ENCODE measurements at regions not wholly inside any gene's neighbourhood (a gene's known extent, or its start where the extent isn't known, plus 50 kb on each side); places are given as distances from the start of the nearest gene placed in this dataset.

GRCh38 chr11:32289701-32290100, 145.6 kb downstream of the WT1 start (continued):
- TF ChIP-seq IRF3 (IDR thresholded peaks at IDR 0.05; ENCODE audit: low read depth, low read length) (no peak), TAF1 (IDR thresholded peaks at IDR 0.05; ENCODE audit: borderline replicate concordance, low read depth, low read length) (no peak), REST (IDR thresholded peaks at IDR 0.05; ENCODE audit: low read depth, low read length) (no peak), FOXJ3 (CRISPR knock-in tag; IDR thresholded peaks at IDR 0.05) (no peak)

GRCh38 chr11:32290783-32291182, 144.6 kb downstream of the WT1 start:
- 0% methylated on average over 3 of the region's 3 CpGs for WGBS (ENCODE audit: low lambda C conversion rate)
- POLR2A ChIA-PET, result no interaction called here
- H3K36me3 ChIP-seq (replicated peaks in 1 of 2; ENCODE audit: control insufficient read depth in 1 of 2, insufficient read depth in 2 of 2, low read length in 1 of 2), result no peaks in the 10 kb centered on the region
- peaks cover 5% of the 10 kb centered on the region; the same call in 1 of the 2 replicates for H3K27me3 ChIP-seq (ENCODE audit: insufficient read depth)
- no peaks in the 10 kb centered on the region for H4K20me1 ChIP-seq (ENCODE audit: insufficient read depth)
- no peak overlapping the region for H3K27ac ChIP-seq (ENCODE audit: low read depth in 2 of 2, low read length in 1 of 2)
- no peaks in the 10 kb centered on the region for H3K9me3 ChIP-seq
- H3K4me3 ChIP-seq (ENCODE audit: low read depth in 2 of 2, low read length in 1 of 2), result no peak overlapping the region
- H3K4me2 ChIP-seq, result no peak overlapping the region
- H3K9ac ChIP-seq, result no peak overlapping the region
- DNase-seq, result no peak
- no peaks in the 10 kb centered on the region for H3F3A ChIP-seq (replicated peaks; ENCODE audit: insufficient read depth)
- no peaks in the 10 kb centered on the region for H3K9me2 ChIP-seq
- H3K79me2 ChIP-seq (ENCODE audit: insufficient read depth), result no peaks in the 10 kb centered on the region
- no peaks in the 10 kb centered on the region for H3K4me1 ChIP-seq (ENCODE audit: control insufficient read depth in 1 of 2, insufficient read depth in 2 of 2, low read depth in 1 of 2, low read length in 1 of 2)
- CTCF ChIA-PET, result interaction anchor here (1.2 kb wide), 1 partner anchor 22 kb away, joined by 4 read pairs; no protein-coding TSS in a partner anchor
- no peak overlapping the region for H2AFZ ChIP-seq (ENCODE audit: low read depth)
- TF ChIP-seq MXI1 (IDR thresholded peaks at IDR 0.05; ENCODE audit: low read depth, low read length) (no peak), POLR2AphosphoS5 (IDR thresholded peaks at IDR 0.05; ENCODE audit: low read depth, low read length) (no peak), RCOR1 (IDR thresholded peaks at IDR 0.05; ENCODE audit: low read length) (no peak), REST (IDR thresholded peaks at IDR 0.05; ENCODE audit: low read depth, low read length) (no peak), GABPA (IDR thresholded peaks at IDR 0.05; ENCODE audit: low read depth) (no peak), RFX5 (IDR thresholded peaks at IDR 0.05; ENCODE audit: low read length) (no peak), CHD2 (IDR thresholded peaks at IDR 0.05; ENCODE audit: low read length, partially characterized antibody) (no peak), YY1 (IDR thresholded peaks at IDR 0.05; ENCODE audit: low read depth) (no peak), FOSL2 (IDR thresholded peaks at IDR 0.05; ENCODE audit: borderline replicate concordance, low read depth) (no peak), SMC3 (IDR thresholded peaks at IDR 0.05; ENCODE audit: low read depth, low read length) (no peak), GATA2 (CRISPR knock-in tag; IDR thresholded peaks at IDR 0.05) (no peak), USF1 (IDR thresholded peaks at IDR 0.05; ENCODE audit: borderline replicate concordance, low read depth) (no peak), FOXJ3 (CRISPR knock-in tag; IDR thresholded peaks at IDR 0.05) (no peak), NRF1 (IDR thresholded peaks at IDR 0.05; ENCODE audit: low read depth, low read length) (no peak), TAF1 (IDR thresholded peaks at IDR 0.05; ENCODE audit: borderline replicate concordance, low read depth, low read length) (no peak), TEAD4 (IDR thresholded peaks at IDR 0.05; ENCODE audit: borderline replicate concordance, insufficient read depth) (no peak), PBX3 (IDR thresholded peaks at IDR 0.05) (no peak), TCF12 (IDR thresholded peaks at IDR 0.05) (no peak), CTCF (IDR thresholded peaks at IDR 0.05) (no peak)
